DOHH2 (cell line): ENCODE measurements at regions not wholly inside any gene's neighbourhood (a gene's known extent, or its start where the extent isn't known, plus 50 kb on each side); places are given as distances from the start of the nearest gene placed in this dataset.

Source experiments
- H3F3A ChIP-seq: fragments of 200-600 bp; sonication (generic), shearing (Covaris generic); 2 replicates; pipeline ENCODE4 v1.6.0; 2016; ENCODE audit warnings: antibody characterized with exemption, mild to moderate bottlenecking; ENCODE audit not compliant: control insufficient read depth, insufficient read depth
- H3K27ac ChIP-seq: fragments of 200-600 bp; sonication (generic); 2 replicates; pipeline ENCODE4 v1.5.1; 2014; ENCODE audit warnings: low read depth, mild to moderate bottlenecking, low read length, moderate library complexity
- H3K27me3 ChIP-seq: fragments of 200-600 bp; sonication (generic); 2 replicates; pipeline ENCODE4 v1.6.1; 2014; ENCODE audit warnings: mild to moderate bottlenecking, low read length, mixed read lengths; ENCODE audit not compliant: control insufficient read depth
- H3K36me3 ChIP-seq: fragments of 200-600 bp; sonication (generic); 2 replicates; pipeline ENCODE4 v1.6.1; 2014; ENCODE audit warnings: mild to moderate bottlenecking, low read length, moderate library complexity, mixed read lengths; ENCODE audit not compliant: control insufficient read depth
- H3K4me1 ChIP-seq: fragments of 200-600 bp; sonication (generic); 2 replicates; pipeline ENCODE4 v1.6.1; 2014; ENCODE audit warnings: mild to moderate bottlenecking, low read length, mixed read lengths; ENCODE audit not compliant: control insufficient read depth
- H3K4me2 ChIP-seq: fragments of 200-600 bp; sonication (generic); 2 replicates; pipeline ENCODE4 v1.6.0; 2014; ENCODE audit warnings: mild to moderate bottlenecking, low read length, moderate library complexity
- H3K4me3 ChIP-seq: fragments of 200-600 bp; sonication (generic); 2 replicates; pipeline ENCODE4 v1.5.1; 2014; ENCODE audit warnings: mild to moderate bottlenecking, low read length, mixed read lengths
- H3K79me2 ChIP-seq: fragments of 200-600 bp; sonication (generic); 2 replicates; pipeline ENCODE4 v1.6.1; 2014; ENCODE audit warnings: mild to moderate bottlenecking, low read length, mixed read lengths; ENCODE audit not compliant: control insufficient read depth
- H3K9me2 ChIP-seq: fragments of 200-600 bp; sonication (generic); replicated peaks from 2 replicates; pipeline ENCODE4 v1.6.1; 2014; ENCODE audit warnings: mild to moderate bottlenecking, low read length, mixed read lengths; ENCODE audit not compliant: control insufficient read depth
- H3K9me3 ChIP-seq: fragments of 200-600 bp; sonication (generic); 2 replicates; pipeline ENCODE4 v1.6.1; 2014; ENCODE audit warnings: antibody characterized with exemption, low read length, mixed read lengths; ENCODE audit not compliant: control insufficient read depth, insufficient read depth
- H4K20me1 ChIP-seq: fragments of 200-600 bp; sonication (generic); 2 replicates; pipeline ENCODE4 v1.6.0; 2014; ENCODE audit warnings: low read depth, mild to moderate bottlenecking, antibody characterized with exemption, low read length, moderate library complexity; ENCODE audit not compliant: control insufficient read depth, insufficient read depth
- CTCF ChIP-seq: fragments of 200-600 bp; sonication (generic); IDR thresholded peaks from one replicate; pipeline ENCODE4 v1.5.1; 2014; ENCODE audit warnings: antibody characterized with exemption, mild to moderate bottlenecking, low read depth, low read length; ENCODE audit not compliant: poor library complexity, severe bottlenecking
- EZH2phosphoT487 ChIP-seq: fragments of 200-600 bp; sonication (generic); IDR thresholded peaks from 2 replicates; pipeline ENCODE4 v1.6.1; 2017; ENCODE audit warnings: borderline replicate concordance, mild to moderate bottlenecking, antibody characterized with exemption, low read length, moderate library complexity, mixed read lengths

GRCh38 chr6:90463359-90463758 is 123.5 kb downstream of the MAP3K7 start:
- peaks cover 47% of the 10 kb centered on the region for H3K4me1 ChIP-seq
- H4K20me1 ChIP-seq = no peaks in the 10 kb centered on the region
- H3K9me3 ChIP-seq = no peaks in the 10 kb centered on the region
- H3F3A ChIP-seq = peaks cover 4% of the 10 kb centered on the region; the same call in 1 of the 2 replicates
- H3K4me3 ChIP-seq = peak overlapping the region; percentile 37
- H3K27me3 ChIP-seq = no peaks in the 10 kb centered on the region
- TF ChIP-seq EZH2phosphoT487 (no peak), CTCF (no peak)
- H3K4me2 ChIP-seq = peak overlapping the region; percentile 40
- H3K27ac ChIP-seq = no peak overlapping the region
- no peaks in the 10 kb centered on the region for H3K79me2 ChIP-seq
- no peaks in the 10 kb centered on the region for H3K36me3 ChIP-seq
- no peaks in the 10 kb centered on the region for H3K9me2 ChIP-seq

- no peaks in the 10 kb centered on the region for H3K9me2 ChIP-seq
- H3K27me3 ChIP-seq = no peaks in the 10 kb centered on the region
- H3K4me3 ChIP-seq = no peak overlapping the region
- no peak for TF ChIP-seq EZH2phosphoT487
- TF ChIP-seq CTCF = no peak
- no peaks in the 10 kb centered on the region for H3K79me2 ChIP-seq
- no peaks in the 10 kb centered on the region for H3K9me3 ChIP-seq
- peaks cover 7% of the 10 kb centered on the region; the same call in 1 of the 2 replicates for H3F3A ChIP-seq
- H3K4me2 ChIP-seq = no peak overlapping the region
- peaks cover 56% of the 10 kb centered on the region for H3K4me1 ChIP-seq
- H3K36me3 ChIP-seq = no peaks in the 10 kb centered on the region
- H3K27ac ChIP-seq = no peak overlapping the region
- no peaks in the 10 kb centered on the region for H4K20me1 ChIP-seq
Observed at GRCh38 chr6:90462102-90462501, 124.8 kb downstream of the MAP3K7 start.

GRCh38 chr6:90461383-90461782 is 125.5 kb downstream of the MAP3K7 start:
- H4K20me1 ChIP-seq = no peaks in the 10 kb centered on the region
- H3K4me1 ChIP-seq = peaks cover 56% of the 10 kb centered on the region
- H3K27me3 ChIP-seq = no peaks in the 10 kb centered on the region
- TF ChIP-seq EZH2phosphoT487 (no peak), CTCF (no peak)
- no peaks in the 10 kb centered on the region for H3K9me2 ChIP-seq
- no peak overlapping the region for H3K4me3 ChIP-seq
- peaks cover 7% of the 10 kb centered on the region; the same call in 1 of the 2 replicates for H3F3A ChIP-seq
- H3K9me3 ChIP-seq = no peaks in the 10 kb centered on the region
- no peaks in the 10 kb centered on the region for H3K36me3 ChIP-seq
- H3K4me2 ChIP-seq = no peak overlapping the region
- no peaks in the 10 kb centered on the region for H3K79me2 ChIP-seq
- H3K27ac ChIP-seq = no peak overlapping the region
